ENCODE measurements at regions not wholly inside any gene's neighbourhood (a gene's known extent, or its start where the extent isn't known, plus 50 kb on each side); places are given as distances from the start of the nearest gene placed in this dataset.
"Not testable (repeated sequence)": the region's sequence is repeated elsewhere in the genome, so short reads cannot be mapped to it uniquely, and the experiment has no call there.

DNA sequence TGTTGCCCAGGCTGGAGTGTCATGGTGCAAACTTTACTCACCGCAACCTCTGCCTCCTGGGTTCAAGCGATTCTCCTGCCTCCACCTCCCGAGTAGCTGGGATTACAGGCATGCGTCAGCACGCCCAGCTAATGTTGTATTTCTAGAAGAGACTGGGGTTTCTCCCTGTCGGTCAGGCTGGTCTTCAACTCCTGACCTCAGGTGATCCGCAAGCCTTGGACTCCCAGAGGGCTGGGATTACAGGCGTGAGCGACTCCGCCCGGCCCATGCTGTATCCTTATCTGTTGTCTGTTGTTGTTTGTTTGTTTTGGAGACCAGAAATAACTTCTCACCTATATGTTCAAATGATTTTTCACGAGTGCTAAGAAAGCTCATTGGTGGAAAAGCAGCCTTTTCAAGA, 81.2 kb upstream of the HMX1 start:
- not testable (repeated sequence) for H3K4me1 ChIP-seq (ENCODE audit: control insufficient read depth in 2 of 2, insufficient read depth in 2 of 2, low read length in 1 of 2); H3K27me3 ChIP-seq (ENCODE audit: control insufficient read depth in 1 of 2, insufficient read depth in 2 of 2, low read length in 2 of 2); H3K36me3 ChIP-seq (ENCODE audit: control insufficient read depth in 2 of 2, insufficient read depth in 2 of 2, low read length in 1 of 2); H3K27ac ChIP-seq (ENCODE audit: low read depth in 2 of 2, low read length in 1 of 2); H3K9me3 ChIP-seq (ENCODE audit: control insufficient read depth in 2 of 2, insufficient read depth in 1 of 2, low read depth in 1 of 2, low read length in 1 of 2); H3K4me3 ChIP-seq (ENCODE audit: low read depth in 1 of 2, low read length in 2 of 2)
- WGBS, 2 donors, result 80 to 82% methylated on average over 12 of the region's 12 CpGs

DNA sequence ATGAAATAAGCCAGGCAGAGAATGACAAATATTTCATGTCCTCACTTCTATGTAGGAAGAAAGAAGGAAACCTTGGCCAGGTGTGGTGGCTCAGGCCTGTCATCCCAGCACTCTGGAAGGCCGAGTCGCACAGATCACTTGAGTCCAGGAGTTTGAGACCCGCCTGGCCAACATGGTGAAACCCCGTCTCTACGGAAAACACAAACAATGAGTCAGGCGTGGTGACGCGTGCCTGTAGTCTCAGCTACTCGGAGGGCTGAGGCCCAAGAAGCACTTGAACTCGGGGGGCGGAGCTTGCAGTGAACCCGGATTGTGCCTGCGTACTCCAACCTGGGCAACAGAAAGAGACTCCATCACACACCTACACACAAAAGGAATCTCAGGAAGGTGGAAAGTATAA, 80.5 kb upstream of the HMX1 start:
- not testable (repeated sequence) for H3K27me3 ChIP-seq (ENCODE audit: control insufficient read depth in 1 of 2, insufficient read depth in 2 of 2, low read length in 2 of 2); H3K4me1 ChIP-seq (ENCODE audit: control insufficient read depth in 2 of 2, insufficient read depth in 2 of 2, low read length in 1 of 2); H3K4me3 ChIP-seq (ENCODE audit: low read depth in 1 of 2, low read length in 2 of 2); H3K27ac ChIP-seq (ENCODE audit: low read depth in 2 of 2, low read length in 1 of 2); H3K36me3 ChIP-seq (ENCODE audit: control insufficient read depth in 2 of 2, insufficient read depth in 2 of 2, low read length in 1 of 2); H3K9me3 ChIP-seq (ENCODE audit: control insufficient read depth in 2 of 2, insufficient read depth in 1 of 2, low read depth in 1 of 2, low read length in 1 of 2)
- WGBS, 2 donors, result 73 to 76% methylated on average over 13 of the region's 13 CpGs

DNA sequence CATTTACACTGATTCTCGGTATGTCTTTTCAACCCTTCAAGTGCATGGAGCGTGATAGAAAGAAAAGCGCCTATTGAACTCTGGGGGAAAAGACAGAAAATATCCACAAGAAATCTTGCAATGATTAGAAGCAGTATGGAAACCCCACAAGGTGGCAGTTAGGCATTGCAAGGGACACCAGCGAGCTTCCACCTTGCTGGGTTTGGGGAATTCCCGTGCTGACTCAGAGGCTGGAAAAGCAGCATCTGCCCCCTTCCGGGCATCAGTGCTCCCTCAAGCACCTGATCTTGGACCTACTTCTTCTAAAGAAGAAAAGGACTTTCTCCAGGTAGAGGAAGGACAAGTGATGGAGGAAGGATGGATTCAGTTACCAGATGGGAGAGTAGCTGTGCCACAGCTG, 73.9 kb upstream of the HMX1 start:
- H3K9me3 ChIP-seq (ENCODE audit: control insufficient read depth in 2 of 2, insufficient read depth in 1 of 2, low read depth in 1 of 2, low read length in 1 of 2); H3K27ac ChIP-seq (ENCODE audit: low read depth in 2 of 2, low read length in 1 of 2); H3K4me1 ChIP-seq (ENCODE audit: control insufficient read depth in 2 of 2, insufficient read depth in 2 of 2, low read length in 1 of 2); H3K36me3 ChIP-seq (ENCODE audit: control insufficient read depth in 2 of 2, insufficient read depth in 2 of 2, low read length in 1 of 2); H3K4me3 ChIP-seq (ENCODE audit: low read depth in 1 of 2, low read length in 2 of 2); H3K27me3 ChIP-seq (ENCODE audit: control insufficient read depth in 1 of 2, insufficient read depth in 2 of 2, low read length in 2 of 2): not testable (repeated sequence)
- 63 to 74% methylated on average over 6 of the region's 6 CpGs for WGBS, 2 donors

DNA sequence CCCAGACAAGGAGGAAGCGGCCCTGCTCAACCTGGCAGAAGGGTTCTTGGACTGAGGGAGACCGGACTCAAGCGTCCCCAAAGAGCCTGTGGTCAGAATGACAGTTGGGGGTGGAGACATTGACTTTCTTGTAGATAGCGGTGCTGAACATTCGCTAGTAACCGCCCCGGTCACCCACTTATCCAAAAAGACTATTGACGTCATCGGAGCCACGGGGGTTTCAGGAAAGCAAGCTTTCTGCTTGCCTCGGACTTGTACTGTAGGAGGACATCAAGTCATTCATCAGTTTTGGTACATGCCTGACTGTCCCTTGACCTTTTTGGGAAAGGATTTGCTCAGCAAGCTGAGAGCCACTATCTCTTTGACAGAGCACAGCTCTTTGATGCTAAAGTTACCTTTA, 71.7 kb upstream of the HMX1 start:
- not testable (repeated sequence) for H3K9me3 ChIP-seq (ENCODE audit: control insufficient read depth in 2 of 2, insufficient read depth in 1 of 2, low read depth in 1 of 2, low read length in 1 of 2); H3K27me3 ChIP-seq (ENCODE audit: control insufficient read depth in 1 of 2, insufficient read depth in 2 of 2, low read length in 2 of 2); H3K27ac ChIP-seq (ENCODE audit: low read depth in 2 of 2, low read length in 1 of 2); H3K4me1 ChIP-seq (ENCODE audit: control insufficient read depth in 2 of 2, insufficient read depth in 2 of 2, low read length in 1 of 2); H3K4me3 ChIP-seq (ENCODE audit: low read depth in 1 of 2, low read length in 2 of 2); H3K36me3 ChIP-seq (ENCODE audit: control insufficient read depth in 2 of 2, insufficient read depth in 2 of 2, low read length in 1 of 2)
- 83 to 85% methylated on average over 11 of the region's 11 CpGs for WGBS, 2 donors

DNA sequence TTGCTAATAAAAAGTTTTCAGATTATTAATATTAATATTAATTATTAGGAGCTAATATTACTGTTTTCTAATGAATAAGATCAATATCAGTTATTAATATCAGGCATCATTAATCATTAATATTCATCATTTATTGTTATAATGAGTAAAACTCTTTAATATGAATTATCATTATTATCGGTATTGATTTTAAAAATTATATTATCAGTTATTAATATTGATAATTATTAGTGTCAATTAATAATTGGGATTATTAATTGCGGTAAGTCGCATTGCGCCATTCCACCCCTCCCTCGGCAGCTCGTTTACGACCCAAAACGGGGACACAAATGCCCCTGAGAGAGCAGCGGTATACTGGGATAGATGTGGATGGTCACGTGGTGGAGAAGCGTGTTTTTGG, 70.4 kb upstream of the HMX1 start:
- not testable (repeated sequence) for H3K9me3 ChIP-seq (ENCODE audit: control insufficient read depth in 2 of 2, insufficient read depth in 1 of 2, low read depth in 1 of 2, low read length in 1 of 2); H3K27me3 ChIP-seq (ENCODE audit: control insufficient read depth in 1 of 2, insufficient read depth in 2 of 2, low read length in 2 of 2); H3K4me3 ChIP-seq (ENCODE audit: low read depth in 1 of 2, low read length in 2 of 2); H3K4me1 ChIP-seq (ENCODE audit: control insufficient read depth in 2 of 2, insufficient read depth in 2 of 2, low read length in 1 of 2); H3K36me3 ChIP-seq (ENCODE audit: control insufficient read depth in 2 of 2, insufficient read depth in 2 of 2, low read length in 1 of 2); H3K27ac ChIP-seq (ENCODE audit: low read depth in 2 of 2, low read length in 1 of 2)
- 89% methylated on average over 11 of the region's 11 CpGs for WGBS, 2 donors

DNA sequence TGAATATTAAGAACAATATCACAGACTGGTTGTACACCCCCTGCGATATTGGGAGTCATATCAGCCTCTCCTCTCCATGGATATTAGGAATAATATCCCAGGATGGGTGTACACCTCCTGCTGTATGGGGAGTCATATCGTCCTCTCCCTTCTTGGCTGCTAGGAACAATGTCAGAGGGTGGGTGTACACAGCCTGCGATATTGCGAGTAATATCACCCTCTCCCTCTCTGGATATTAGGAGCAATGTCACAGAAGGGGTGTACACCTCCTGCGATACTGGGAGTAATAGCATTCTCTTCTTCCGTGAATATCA, 69.8 kb upstream of the HMX1 start:
- not testable (repeated sequence) for H3K9me3 ChIP-seq (ENCODE audit: control insufficient read depth in 2 of 2, insufficient read depth in 1 of 2, low read depth in 1 of 2, low read length in 1 of 2); H3K36me3 ChIP-seq (ENCODE audit: control insufficient read depth in 2 of 2, insufficient read depth in 2 of 2, low read length in 1 of 2); H3K4me3 ChIP-seq (ENCODE audit: low read depth in 1 of 2, low read length in 2 of 2); H3K4me1 ChIP-seq (ENCODE audit: control insufficient read depth in 2 of 2, insufficient read depth in 2 of 2, low read length in 1 of 2); H3K27ac ChIP-seq (ENCODE audit: low read depth in 2 of 2, low read length in 1 of 2); H3K27me3 ChIP-seq (ENCODE audit: control insufficient read depth in 1 of 2, insufficient read depth in 2 of 2, low read length in 2 of 2)
- WGBS, 2 donors, result 73 to 81% methylated on average over 6 of the region's 6 CpGs

DNA sequence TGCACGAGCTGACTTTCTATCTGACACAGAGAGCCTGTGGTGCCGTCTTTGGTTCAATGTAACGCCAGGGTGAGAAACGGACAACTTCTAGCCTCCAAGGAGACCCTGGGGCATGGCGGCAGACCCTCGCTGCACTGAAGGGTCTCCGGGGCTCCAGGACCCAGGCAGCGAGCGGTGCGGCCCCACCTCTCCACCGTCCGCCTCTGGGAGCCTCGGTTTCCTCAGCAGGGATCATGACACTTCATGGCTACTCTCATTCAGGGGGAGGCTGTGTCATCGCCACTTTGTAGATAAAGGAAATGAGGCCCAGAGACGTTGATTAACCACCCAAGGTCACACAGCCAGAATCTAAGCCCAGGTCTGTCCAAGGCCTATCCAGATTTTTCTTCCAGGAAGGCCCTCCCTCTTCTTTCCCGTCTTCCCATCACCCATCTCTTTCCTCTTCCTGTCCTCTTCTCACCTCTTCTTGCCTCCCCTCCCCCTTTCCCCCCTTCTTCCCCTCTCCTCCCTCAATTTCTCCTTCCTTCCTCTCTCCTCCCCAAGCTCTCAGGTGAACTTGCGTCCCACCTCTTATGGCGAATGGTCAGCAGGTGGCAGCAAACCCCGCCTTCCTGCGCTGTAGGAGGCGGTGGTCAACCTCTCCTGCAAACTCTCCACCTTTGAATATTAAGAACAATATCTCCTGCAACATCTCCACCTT, 69.3 kb upstream of the HMX1 start:
- WGBS, 2 donors, result 62 to 63% methylated on average over 21 of the region's 21 CpGs
- H3K36me3 ChIP-seq (ENCODE audit: control insufficient read depth in 2 of 2, insufficient read depth in 2 of 2, low read length in 1 of 2), result no peaks in the 10 kb centered on the region
- H3K4me3 ChIP-seq (ENCODE audit: low read depth in 1 of 2, low read length in 2 of 2), result no peak overlapping the region
- no peaks in the 10 kb centered on the region for H3K27me3 ChIP-seq (ENCODE audit: control insufficient read depth in 1 of 2, insufficient read depth in 2 of 2, low read length in 2 of 2)
- H3K4me1 ChIP-seq (ENCODE audit: control insufficient read depth in 2 of 2, insufficient read depth in 2 of 2, low read length in 1 of 2), result no peaks in the 10 kb centered on the region
- no peaks in the 10 kb centered on the region for H3K9me3 ChIP-seq (ENCODE audit: control insufficient read depth in 2 of 2, insufficient read depth in 1 of 2, low read depth in 1 of 2, low read length in 1 of 2)
- no peak overlapping the region for H3K27ac ChIP-seq (ENCODE audit: low read depth in 2 of 2, low read length in 1 of 2)

DNA sequence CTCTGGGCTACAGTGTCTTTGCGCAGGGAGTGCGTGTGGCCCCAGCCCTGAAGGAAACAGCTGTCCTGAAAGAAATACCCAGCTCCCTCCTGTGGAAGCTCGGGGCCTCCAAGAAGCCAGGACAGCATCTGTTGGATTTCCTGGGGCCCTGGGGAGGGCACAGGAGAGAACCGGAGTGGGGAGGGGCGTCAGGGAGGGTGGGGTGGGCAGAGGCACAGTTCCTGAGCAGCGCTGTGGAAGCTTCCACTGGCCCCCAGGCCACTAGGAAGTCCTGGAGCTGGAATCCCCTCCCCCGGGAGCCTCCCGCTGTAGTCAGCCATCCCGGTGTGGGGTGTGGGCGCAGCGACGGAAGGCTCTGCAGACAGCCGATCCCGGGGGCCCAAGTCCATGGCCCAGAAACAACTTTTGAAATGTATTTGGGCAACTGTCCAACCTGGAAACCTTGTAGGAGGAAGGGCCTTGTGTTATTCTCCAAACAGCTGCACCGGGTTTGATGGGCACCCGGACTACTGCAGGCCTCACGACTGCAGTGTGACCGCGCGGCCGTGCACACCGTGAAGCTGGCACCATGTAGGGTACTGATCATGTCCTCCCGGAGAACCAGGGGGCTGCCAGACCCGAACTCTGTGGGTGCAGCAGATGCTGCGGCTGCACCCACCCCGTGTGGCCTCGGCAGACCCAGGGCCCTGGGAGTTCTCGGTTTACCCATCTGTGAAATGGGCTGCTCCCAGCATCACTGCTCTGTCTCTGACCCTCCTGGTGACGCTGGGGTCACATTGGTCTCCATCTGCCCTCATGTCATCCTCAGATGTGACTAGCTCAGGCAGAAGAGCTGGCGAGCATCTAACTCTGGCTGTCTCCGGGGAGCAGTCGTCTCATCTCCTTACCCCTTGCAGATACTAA, 68.5 kb upstream of the HMX1 start:
- Histone ChIP-seq H3K27ac (ENCODE audit: low read depth in 2 of 2, low read length in 1 of 2) (no peak overlapping the region), H3K36me3 (ENCODE audit: control insufficient read depth in 2 of 2, insufficient read depth in 2 of 2, low read length in 1 of 2) (no peaks in the 10 kb centered on the region), H3K4me1 (ENCODE audit: control insufficient read depth in 2 of 2, insufficient read depth in 2 of 2, low read length in 1 of 2) (no peaks in the 10 kb centered on the region), H3K9me3 (ENCODE audit: control insufficient read depth in 2 of 2, insufficient read depth in 1 of 2, low read depth in 1 of 2, low read length in 1 of 2) (no peaks in the 10 kb centered on the region), H3K4me3 (ENCODE audit: low read depth in 1 of 2, low read length in 2 of 2) (no peak overlapping the region), H3K27me3 (ENCODE audit: control insufficient read depth in 1 of 2, insufficient read depth in 2 of 2, low read length in 2 of 2) (no peaks in the 10 kb centered on the region)
- WGBS, 2 donors, result 36 to 43% methylated on average over 32 of the region's 32 CpGs

DNA sequence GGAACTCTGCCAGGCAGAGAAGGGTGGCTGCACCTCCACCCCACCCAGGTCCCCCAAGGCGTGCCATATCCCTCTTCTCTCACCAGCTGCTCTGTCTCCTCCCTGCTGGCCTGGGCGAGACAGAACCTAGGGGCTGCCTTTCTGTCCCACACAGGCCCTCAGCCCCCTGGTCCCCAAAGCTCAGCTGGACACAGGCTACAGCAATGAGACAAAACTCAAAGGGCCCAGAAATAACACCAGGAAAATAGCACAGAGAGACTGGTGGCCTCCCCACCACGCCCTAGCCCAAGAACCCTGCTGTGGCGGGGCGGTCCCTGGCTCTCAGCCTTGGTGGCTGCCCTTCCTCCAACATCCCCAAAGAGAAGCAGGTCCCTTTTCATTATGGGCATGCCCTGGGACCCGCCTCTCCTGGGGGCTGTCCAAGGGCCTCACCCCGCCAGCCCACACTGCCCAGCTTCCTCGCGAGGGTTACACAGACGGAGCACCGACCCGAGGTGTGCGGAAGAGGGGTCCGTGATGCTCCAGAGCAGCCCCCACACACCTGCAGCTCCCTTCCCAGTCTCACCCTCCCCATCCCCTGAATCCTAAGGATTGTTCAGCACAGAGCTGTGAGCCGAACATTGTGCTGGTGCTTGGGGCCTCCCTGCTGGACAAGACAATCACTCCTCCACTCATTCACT, 67.7 kb upstream of the HMX1 start:
- Histone ChIP-seq H3K27ac (ENCODE audit: low read depth in 2 of 2, low read length in 1 of 2) (no peak overlapping the region), H3K36me3 (ENCODE audit: control insufficient read depth in 2 of 2, insufficient read depth in 2 of 2, low read length in 1 of 2) (no peaks in the 10 kb centered on the region), H3K4me1 (ENCODE audit: control insufficient read depth in 2 of 2, insufficient read depth in 2 of 2, low read length in 1 of 2) (no peaks in the 10 kb centered on the region), H3K4me3 (ENCODE audit: low read depth in 1 of 2, low read length in 2 of 2) (no peak overlapping the region), H3K27me3 (ENCODE audit: control insufficient read depth in 1 of 2, insufficient read depth in 2 of 2, low read length in 2 of 2) (no peaks in the 10 kb centered on the region), H3K9me3 (ENCODE audit: control insufficient read depth in 2 of 2, insufficient read depth in 1 of 2, low read depth in 1 of 2, low read length in 1 of 2) (no peaks in the 10 kb centered on the region)
- WGBS, 2 donors, result 29 to 32% methylated on average over 15 of the region's 15 CpGs

Data from esophagus (tissue), 2 donors.